HUES6 (cell line): ENCODE measurements at regions not wholly inside any gene's neighbourhood (a gene's known extent, or its start where the extent isn't known, plus 50 kb on each side); places are given as distances from the start of the nearest gene placed in this dataset.

Source experiments
- H3K27ac ChIP-seq: 2 replicates; pipeline ENCODE4 v1.7.0; 2013; ENCODE audit warnings: low read depth, mild to moderate bottlenecking, low read length, inconsistent platforms
- H3K27me3 ChIP-seq: 2 replicates; pipeline ENCODE4 v1.6.1; 2013; ENCODE audit warnings: low read length; ENCODE audit not compliant: control insufficient read depth, insufficient read depth
- H3K36me3 ChIP-seq: 2 replicates; pipeline ENCODE4 v1.6.1; 2013; ENCODE audit warnings: low read length; ENCODE audit not compliant: control insufficient read depth, insufficient read depth
- H3K4me1 ChIP-seq: 2 replicates; pipeline ENCODE4 v1.6.1; 2013; ENCODE audit warnings: low read length; ENCODE audit not compliant: control insufficient read depth, insufficient read depth
- H3K4me3 ChIP-seq: 2 replicates; pipeline ENCODE4 v1.5.1; 2013; ENCODE audit warnings: low read depth, low read length
- H3K9ac ChIP-seq: one replicate; pipeline ENCODE4 v1.6.1; 2013; ENCODE audit warnings: mild to moderate bottlenecking, low read length
- H3K9me3 ChIP-seq: 2 replicates; pipeline ENCODE4 v1.6.1; 2013; ENCODE audit warnings: low read depth, low read length; ENCODE audit not compliant: control insufficient read depth, insufficient read depth

- Histone ChIP-seq H3K4me1 (peaks cover 13% of the 10 kb centered on the region), H3K9ac (no peak overlapping the region), H3K4me3 (no peak overlapping the region), H3K27ac (no peak overlapping the region), H3K27me3 (no peaks in the 10 kb centered on the region), H3K36me3 (peaks cover 18% of the 10 kb centered on the region), H3K9me3 (no peaks in the 10 kb centered on the region)
Measured at GRCh38 chr3:72434296-72434695, 413.9 kb downstream of the SHQ1 start.

GRCh38 chr3:72432246-72432645 is 416.0 kb downstream of the SHQ1 start:
- no peak overlapping the region for H3K27ac ChIP-seq

GRCh38 chr3:72429589-72430353 is 418.5 kb downstream of the SHQ1 start:
- peaks cover 28% of the 10 kb centered on the region for H3K4me1 ChIP-seq
- no peaks in the 10 kb centered on the region for H3K9me3 ChIP-seq
- H3K9ac ChIP-seq: no peak overlapping the region
- H3K27me3 ChIP-seq: no peaks in the 10 kb centered on the region
- no peak overlapping the region for H3K27ac ChIP-seq
- H3K4me3 ChIP-seq: no peak overlapping the region
- H3K36me3 ChIP-seq: 0 out of 2 replicates have a peak, but pooled peaks cover 3% of the 10 kb centered on the region

More at GRCh38 chr3:72432246-72432645, 416.0 kb downstream of the SHQ1 start:
- H3K9me3 ChIP-seq: no peaks in the 10 kb centered on the region
- no peak overlapping the region for H3K4me3 ChIP-seq
- peaks cover 3% of the 10 kb centered on the region; the same call in 1 of the 2 replicates for H3K36me3 ChIP-seq
- no peak overlapping the region for H3K9ac ChIP-seq
- peaks cover 20% of the 10 kb centered on the region for H3K4me1 ChIP-seq
- H3K27me3 ChIP-seq: no peaks in the 10 kb centered on the region

- Histone ChIP-seq H3K4me1 (peaks cover 28% of the 10 kb centered on the region), H3K27me3 (no peaks in the 10 kb centered on the region), H3K9me3 (peaks cover 1% of the 10 kb centered on the region; the same call in 1 of the 2 replicates), H3K4me3 (no peak overlapping the region), H3K27ac (no peak overlapping the region), H3K9ac (no peak overlapping the region), H3K36me3 (no peaks in the 10 kb centered on the region; the same call in 1 of the 2 replicates)
Measured at GRCh38 chr3:72428803-72429202, 419.4 kb downstream of the SHQ1 start.

GRCh38 chr3:72427624-72428023 is 420.6 kb downstream of the SHQ1 start:
- H3K4me3 ChIP-seq: no peak overlapping the region
- no peaks in the 10 kb centered on the region for H3K27me3 ChIP-seq
- no peak overlapping the region for H3K9ac ChIP-seq
- no peak overlapping the region for H3K27ac ChIP-seq
- H3K36me3 ChIP-seq: no peaks in the 10 kb centered on the region; the same call in 1 of the 2 replicates
- H3K9me3 ChIP-seq: peaks cover 5% of the 10 kb centered on the region; the same call in 1 of the 2 replicates
- H3K4me1 ChIP-seq: peaks cover 28% of the 10 kb centered on the region

- no peaks in the 10 kb centered on the region; the same call in 1 of the 2 replicates for H3K36me3 ChIP-seq
- peaks cover 28% of the 10 kb centered on the region for H3K4me1 ChIP-seq
- no peak overlapping the region for H3K4me3 ChIP-seq
- no peaks in the 10 kb centered on the region for H3K27me3 ChIP-seq
- no peak overlapping the region for H3K27ac ChIP-seq
- no peak overlapping the region for H3K9ac ChIP-seq
- H3K9me3 ChIP-seq: peaks cover 12% of the 10 kb centered on the region
Measured at GRCh38 chr3:72426618-72427397, 421.4 kb downstream of the SHQ1 start.

GRCh38 chr3:72423643-72424042 is 424.6 kb downstream of the SHQ1 start:
- Histone ChIP-seq H3K27ac (no peak overlapping the region), H3K27me3 (no peaks in the 10 kb centered on the region), H3K9me3 (peaks cover 22% of the 10 kb centered on the region)

GRCh38 chr3:72421786-72422185 is 426.5 kb downstream of the SHQ1 start:
- no peak overlapping the region for H3K9ac ChIP-seq
- no peak overlapping the region for H3K4me3 ChIP-seq
- peaks cover 22% of the 10 kb centered on the region for H3K9me3 ChIP-seq
- H3K27ac ChIP-seq: no peak overlapping the region
- H3K4me1 ChIP-seq: peaks cover 18% of the 10 kb centered on the region; the same call in 1 of the 2 replicates
- H3K27me3 ChIP-seq: no peaks in the 10 kb centered on the region
- H3K36me3 ChIP-seq: no peaks in the 10 kb centered on the region; the same call in 1 of the 2 replicates

More at GRCh38 chr3:72423643-72424042, 424.6 kb downstream of the SHQ1 start:
- Histone ChIP-seq H3K9ac (no peak overlapping the region), H3K4me1 (peaks cover 21% of the 10 kb centered on the region), H3K36me3 (no peaks in the 10 kb centered on the region; the same call in 1 of the 2 replicates), H3K4me3 (no peak overlapping the region)

- no peaks in the 10 kb centered on the region; the same call in 1 of the 2 replicates for H3K36me3 ChIP-seq
- H3K9ac ChIP-seq: no peak overlapping the region
- no peak overlapping the region for H3K27ac ChIP-seq
- H3K9me3 ChIP-seq: peaks cover 22% of the 10 kb centered on the region
- no peak overlapping the region for H3K4me3 ChIP-seq
- no peaks in the 10 kb centered on the region for H3K27me3 ChIP-seq
- H3K4me1 ChIP-seq: peaks cover 16% of the 10 kb centered on the region; the same call in 1 of the 2 replicates
Measured at GRCh38 chr3:72421126-72421525, 427.1 kb downstream of the SHQ1 start.

- H3K9ac ChIP-seq: no peak overlapping the region
- H3K36me3 ChIP-seq: no peaks in the 10 kb centered on the region; the same call in 1 of the 2 replicates
- peaks cover 21% of the 10 kb centered on the region for H3K9me3 ChIP-seq
- H3K4me3 ChIP-seq: no peak overlapping the region
- H3K4me1 ChIP-seq: peaks cover 12% of the 10 kb centered on the region; the same call in 1 of the 2 replicates
- no peaks in the 10 kb centered on the region for H3K27me3 ChIP-seq
- no peak overlapping the region for H3K27ac ChIP-seq
Measured at GRCh38 chr3:72418856-72419255, 429.4 kb downstream of the SHQ1 start.

- Histone ChIP-seq H3K36me3 (no peaks in the 10 kb centered on the region; the same call in 1 of the 2 replicates), H3K9me3 (peaks cover 16% of the 10 kb centered on the region), H3K4me3 (no peak overlapping the region), H3K4me1 (peaks cover 12% of the 10 kb centered on the region; the same call in 1 of the 2 replicates), H3K27ac (no peak overlapping the region), H3K9ac (no peak overlapping the region), H3K27me3 (no peaks in the 10 kb centered on the region)
Measured at GRCh38 chr3:72418244-72418643, 430.0 kb downstream of the SHQ1 start.
